B cell (primary cell): ENCODE measurements at regions not wholly inside any gene's neighbourhood (a gene's known extent, or its start where the extent isn't known, plus 50 kb on each side); places are given as distances from the start of the nearest gene placed in this dataset.

ENCODE experiments used
- ATAC-seq: fragments of 200-7000 bp; cut with Tn5 transposase; one replicate; pipeline ENCODE4 v1.10.0; 2021; ENCODE audit warnings: low read depth, mild to moderate bottlenecking, moderate number of reproducible peaks, moderate library complexity
- CTCF ChIA-PET: fragments of 350-600 bp; sonication (Branson Sonifier 250); formaldehyde crosslinking; loops from one replicate; lab custom pipeline; 2021; ENCODE audit warnings: antibody characterized with exemption, inconsistent platforms; lab: Charles Lee
- POLR2A ChIA-PET: fragments of 350-600 bp; sonication (Branson Sonifier 250); formaldehyde crosslinking; loops from one replicate; lab custom pipeline; 2021; ENCODE audit warnings: antibody characterized with exemption; lab: Charles Lee
- DNase-seq: peaks from one replicate; pipeline ENCODE4 v3.0.0; 2013
- H2AFZ ChIP-seq: 2 replicates; pipeline ENCODE4 v1.6.1; 2012; ENCODE audit warnings: mild to moderate bottlenecking, low read depth, low read length; ENCODE audit not compliant: insufficient read depth, poor library complexity, severe bottlenecking
- H3K27ac ChIP-seq, 2 donors: 1 replicate in 1 of 2; 2 replicates in 1 of 2; pipeline ENCODE4 v1.5.1; 2012 to 2013; ENCODE audit warnings: low read length in 2 of 2, mild to moderate bottlenecking in 2 of 2, moderate library complexity in 1 of 2
- H3K27me3 ChIP-seq, 4 experiments: fragments of 200-600 bp in 1 of 4; sonication (generic) in 1 of 4; replicated peaks in 1 of 4; 1 replicate in 2 of 4; 2 replicates in 2 of 4; pipeline versions ENCODE4 v1.6.1 to v1.7.0; 2013 to 2016; ENCODE audit warnings: low read length in 3 of 4, mild to moderate bottlenecking in 2 of 4, mixed read lengths in 1 of 4, moderate library complexity in 1 of 4; ENCODE audit not compliant: insufficient read depth in 4 of 4, control insufficient read depth in 3 of 4; ENCODE audit errors: control extremely low read depth in 1 of 4
- H3K36me3 ChIP-seq, 2 experiments: replicated peaks in 1 of 2; 1 replicate in 1 of 2; 2 replicates in 1 of 2; pipeline versions ENCODE4 v1.6.1 to v1.7.1; 2013; ENCODE audit warnings: low read length in 1 of 2; ENCODE audit not compliant: insufficient read depth in 2 of 2, control insufficient read depth in 1 of 2; ENCODE audit errors: control extremely low read depth in 1 of 2, extremely low read depth in 1 of 2
- H3K4me1 ChIP-seq, 2 donors: fragments of 200-600 bp in 1 of 2; sonication (generic) in 1 of 2; 1 replicate in 1 of 2; 2 replicates in 1 of 2; pipeline versions ENCODE4 v1.5.1 to v1.6.1; 2013 to 2017; ENCODE audit warnings: low read length in 2 of 2; ENCODE audit not compliant: control insufficient read depth in 2 of 2, insufficient read depth in 2 of 2
- H3K4me2 ChIP-seq: replicated peaks from 2 replicates; pipeline ENCODE3; 2012; ENCODE audit warnings: mild to moderate bottlenecking, low read depth, low read length; ENCODE audit not compliant: poor library complexity, severe bottlenecking
- H3K4me3 ChIP-seq, 5 experiments: fragments of 200-600 bp in 1 of 5; sonication (generic) in 1 of 5; 1 replicate in 3 of 5; 2 replicates in 2 of 5; pipeline versions ENCODE4 v1.5.1 to v1.7.0; 2011 to 2016; ENCODE audit warnings: low read length in 4 of 5, mild to moderate bottlenecking in 4 of 5, low read depth in 2 of 5, control low read depth in 1 of 5, moderate library complexity in 1 of 5; ENCODE audit not compliant: insufficient read depth in 1 of 5; ENCODE audit errors: control extremely low read depth in 1 of 5, extremely low read depth in 1 of 5
- H3K79me2 ChIP-seq: fragments of 200-600 bp; sonication (generic); one replicate; pipeline ENCODE4 v1.6.0; 2016; ENCODE audit warnings: low read length; ENCODE audit not compliant: control insufficient read depth, insufficient read depth
- H3K9ac ChIP-seq: fragments of 200-600 bp; sonication (generic); 2 replicates; pipeline ENCODE4 v1.6.1; 2017; ENCODE audit warnings: mild to moderate bottlenecking, low read length, moderate library complexity
- H3K9me3 ChIP-seq, 3 donors: one replicate each; pipeline versions ENCODE4 v1.6.1 to v1.7.1; 2013; ENCODE audit warnings: low read length in 2 of 3; ENCODE audit not compliant: control insufficient read depth in 2 of 3, insufficient read depth in 1 of 3; ENCODE audit errors: control extremely low read depth in 1 of 3
- H4K20me1 ChIP-seq: 2 replicates; pipeline ENCODE4 v1.6.0; 2012; ENCODE audit warnings: mild to moderate bottlenecking, low read length; ENCODE audit not compliant: insufficient read depth, control insufficient read depth, poor library complexity, severe bottlenecking
- H3K27ac Mint-ChIP-seq: one replicate; pipeline ENCODE4 v1.8.0; 2021; ENCODE audit warnings: mixed read lengths
- H3K27me3 Mint-ChIP-seq: one replicate; pipeline ENCODE4 v1.8.0; 2021; ENCODE audit warnings: mixed read lengths
- H3K4me1 Mint-ChIP-seq: one replicate; pipeline ENCODE4 v1.8.0; 2021; ENCODE audit warnings: mixed read lengths
- H3K4me3 Mint-ChIP-seq: one replicate; pipeline ENCODE4 v1.8.0; 2021; ENCODE audit warnings: mixed read lengths
- H3K9me3 Mint-ChIP-seq: one replicate; pipeline ENCODE4 v1.8.0; 2022; ENCODE audit warnings: mixed read lengths; ENCODE audit not compliant: insufficient read depth
- EZH2 ChIP-seq: IDR thresholded peaks from 2 replicates; pipeline ENCODE4 v1.6.1; 2012; ENCODE audit warnings: borderline replicate concordance, low read depth, mild to moderate bottlenecking, moderate library complexity, low read length; ENCODE audit not compliant: insufficient read depth, poor library complexity, severe bottlenecking
- WGBS: methylation state at CpG from one replicate; pipeline ENCODE4 v1.1.5; 2013; ENCODE audit warnings: missing lambda C conversion rate; ENCODE audit not compliant: insufficient coverage; 5-methylcytosine and 5-hydroxymethylcytosine counted together
- intact Hi-C: fragments of 100-400 bp; cut with micrococcal nuclease; formaldehyde crosslinking; loops from one replicate; pipeline ENCODE4 v1.10.0; 2022
- TF ChIP-seq, protein P1 (sequence below): fragments of 200-600 bp; IDR thresholded peaks from one replicate; pipeline ENCODE4 v1.8.0; 2022; ENCODE audit warnings: antibody characterized with exemption, mild to moderate bottlenecking

DNA sequence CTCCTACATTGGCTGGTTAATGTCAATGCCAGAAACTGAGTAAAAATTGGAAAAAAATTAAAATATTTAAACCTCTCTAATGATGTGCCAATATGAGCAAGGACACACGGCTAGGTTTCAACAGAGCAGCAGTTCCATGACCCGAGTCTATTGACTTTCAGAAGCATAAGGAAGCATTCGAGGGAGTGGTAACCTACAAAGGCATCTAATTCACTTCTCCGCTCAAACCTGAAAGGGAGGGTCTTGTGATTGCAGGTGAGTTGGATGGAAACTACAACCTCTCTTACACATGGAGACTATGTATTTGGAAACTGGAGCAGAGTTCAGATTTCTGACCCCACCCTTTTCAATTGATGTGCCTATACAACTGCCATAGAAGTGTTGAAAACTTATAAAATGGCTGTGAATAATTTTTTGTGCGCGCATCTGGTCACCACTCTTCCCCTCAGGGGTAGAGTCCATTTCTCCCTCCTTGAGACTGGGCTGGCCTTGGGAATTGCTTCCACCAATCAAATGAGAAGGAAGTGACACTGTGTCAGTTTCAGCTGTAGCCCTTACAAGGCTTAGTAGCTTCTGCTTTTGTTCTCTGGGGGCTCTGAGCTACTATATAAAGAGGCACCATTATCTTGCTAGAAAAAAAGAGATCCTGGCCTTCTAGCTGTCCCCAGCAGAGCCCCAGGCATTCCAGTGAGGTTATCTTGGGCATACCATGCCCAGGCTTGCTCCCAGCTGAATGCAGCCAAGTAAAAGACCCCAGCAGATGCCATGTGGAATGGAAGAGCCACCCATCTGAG lies 278.0 kb downstream of the EPHA4 start:
- Histone ChIP-seq H3K9ac (no peak overlapping the region), H3K79me2 (no peaks in the 10 kb centered on the region), H3K4me2 (no peak overlapping the region), H3K36me3 (no peaks in the 10 kb centered on the region), H3K9me3 (no peaks in the 10 kb centered on the region), H4K20me1 (no peaks in the 10 kb centered on the region), H3K4me1 (peaks cover 0 to 3% of the 10 kb centered on the region in 2 donors), H3K4me3 (no peak overlapping the region), H3K27me3 (no peaks in the 10 kb centered on the region), H3K27ac (no peak overlapping the region), H2AFZ (no peak overlapping the region)
- CTCF ChIA-PET: no interaction called here
- no peak for DNase-seq
- no peak overlapping the region for H3K27ac Mint-ChIP-seq
- POLR2A ChIA-PET: no interaction called here
- intact Hi-C loops: no loop called here
- H3K4me1 Mint-ChIP-seq: peaks cover 11% of the 10 kb centered on the region
- ATAC-seq: no peak
- no CpG with 5 or more reads among the region's 6 CpGs for WGBS
- H3K4me3 Mint-ChIP-seq: no peak overlapping the region
- H3K27me3 Mint-ChIP-seq: peaks cover 10% of the 10 kb centered on the region
- no peaks in the 10 kb centered on the region for H3K9me3 Mint-ChIP-seq
- no peak for TF ChIP-seq EZH2
- TF ChIP-seq, protein P1, sequence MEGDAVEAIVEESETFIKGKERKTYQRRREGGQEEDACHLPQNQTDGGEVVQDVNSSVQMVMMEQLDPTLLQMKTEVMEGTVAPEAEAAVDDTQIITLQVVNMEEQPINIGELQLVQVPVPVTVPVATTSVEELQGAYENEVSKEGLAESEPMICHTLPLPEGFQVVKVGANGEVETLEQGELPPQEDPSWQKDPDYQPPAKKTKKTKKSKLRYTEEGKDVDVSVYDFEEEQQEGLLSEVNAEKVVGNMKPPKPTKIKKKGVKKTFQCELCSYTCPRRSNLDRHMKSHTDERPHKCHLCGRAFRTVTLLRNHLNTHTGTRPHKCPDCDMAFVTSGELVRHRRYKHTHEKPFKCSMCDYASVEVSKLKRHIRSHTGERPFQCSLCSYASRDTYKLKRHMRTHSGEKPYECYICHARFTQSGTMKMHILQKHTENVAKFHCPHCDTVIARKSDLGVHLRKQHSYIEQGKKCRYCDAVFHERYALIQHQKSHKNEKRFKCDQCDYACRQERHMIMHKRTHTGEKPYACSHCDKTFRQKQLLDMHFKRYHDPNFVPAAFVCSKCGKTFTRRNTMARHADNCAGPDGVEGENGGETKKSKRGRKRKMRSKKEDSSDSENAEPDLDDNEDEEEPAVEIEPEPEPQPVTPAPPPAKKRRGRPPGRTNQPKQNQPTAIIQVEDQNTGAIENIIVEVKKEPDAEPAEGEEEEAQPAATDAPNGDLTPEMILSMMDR: no peak

DNA sequence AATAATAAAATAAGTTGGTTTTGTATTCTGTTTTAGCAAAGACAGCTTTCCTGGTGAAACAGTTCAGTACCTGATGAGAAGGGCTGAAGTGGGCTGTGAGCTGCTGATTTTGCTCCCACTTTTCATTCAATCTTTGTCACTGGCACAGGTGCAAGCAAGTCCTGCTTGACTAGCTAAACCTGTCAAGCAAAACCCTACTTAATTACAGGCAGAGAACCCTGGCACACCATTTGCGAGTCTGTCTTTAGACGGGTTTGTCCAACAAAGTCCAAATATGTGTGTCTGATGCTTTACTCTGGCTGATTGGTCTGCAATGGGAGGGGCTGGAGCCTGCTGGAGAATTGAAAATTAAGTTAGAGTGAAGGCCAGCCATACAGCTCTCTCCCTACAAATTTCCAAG lies 267.2 kb downstream of the EPHA4 start:
- intact Hi-C loops: no loop called here
- no peaks in the 10 kb centered on the region for H3K4me1 Mint-ChIP-seq
- Histone ChIP-seq H3K4me3 (no peak overlapping the region), H3K9ac (no peak overlapping the region), H3K27ac (no peak overlapping the region), H2AFZ (no peak overlapping the region), H3K36me3 (no peaks in the 10 kb centered on the region), H3K4me1 (no peaks in the 10 kb centered on the region), H3K79me2 (no peaks in the 10 kb centered on the region), H3K4me2 (no peak overlapping the region), H3K9me3 (no peaks in the 10 kb centered on the region), H3K27me3 (no peaks in the 10 kb centered on the region), H4K20me1 (no peaks in the 10 kb centered on the region)
- no peaks in the 10 kb centered on the region for H3K9me3 Mint-ChIP-seq
- POLR2A ChIA-PET: no interaction called here
- ATAC-seq (no peak), DNase-seq (no peak)
- H3K27ac Mint-ChIP-seq: no peak overlapping the region
- CTCF ChIA-PET: no interaction called here
- TF ChIP-seq EZH2: no peak
- TF ChIP-seq, protein P1: no peak
- no peaks in the 10 kb centered on the region for H3K27me3 Mint-ChIP-seq
- no CpG with 5 or more reads among the region's 2 CpGs for WGBS
- H3K4me3 Mint-ChIP-seq: no peak overlapping the region
